MM.1S (cell line): ENCODE measurements at regions not wholly inside any gene's neighbourhood (a gene's known extent, or its start where the extent isn't known, plus 50 kb on each side); places are given as distances from the start of the nearest gene placed in this dataset.

Experiments used
- EZH2phosphoT487 ChIP-seq: fragments of 300-600 bp; sonication (generic); IDR thresholded peaks from 2 replicates; pipeline ENCODE4 v1.6.1; 2018; ENCODE audit warnings: antibody characterized with exemption, low read length
- TF ChIP-seq, protein P1 (sequence below): fragments of 300-600 bp; sonication (generic); IDR thresholded peaks from 2 replicates; pipeline ENCODE4 v1.5.1; 2016; ENCODE audit warnings: antibody characterized with exemption, low read length, mixed read lengths

DNA sequence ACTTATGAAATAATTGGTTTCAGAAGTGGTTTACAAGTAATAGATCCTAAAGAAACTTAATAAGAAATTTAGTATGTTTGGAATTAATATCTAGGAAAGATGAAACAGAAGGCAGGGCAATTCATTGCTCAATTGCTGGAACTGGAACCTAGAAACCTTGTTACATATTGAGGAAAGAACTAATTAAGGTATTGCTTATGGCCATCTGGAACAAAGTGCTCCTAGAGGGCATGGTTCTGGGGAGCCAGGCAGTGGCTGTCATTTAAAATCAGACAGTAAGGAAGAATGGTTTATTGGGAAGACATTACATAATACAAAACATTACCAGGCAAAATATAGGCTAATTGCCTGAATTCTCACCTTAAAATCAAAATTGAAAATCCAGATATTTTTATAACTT, 224.1 kb downstream of the SLITRK6 start:
- TF ChIP-seq, protein P1, sequence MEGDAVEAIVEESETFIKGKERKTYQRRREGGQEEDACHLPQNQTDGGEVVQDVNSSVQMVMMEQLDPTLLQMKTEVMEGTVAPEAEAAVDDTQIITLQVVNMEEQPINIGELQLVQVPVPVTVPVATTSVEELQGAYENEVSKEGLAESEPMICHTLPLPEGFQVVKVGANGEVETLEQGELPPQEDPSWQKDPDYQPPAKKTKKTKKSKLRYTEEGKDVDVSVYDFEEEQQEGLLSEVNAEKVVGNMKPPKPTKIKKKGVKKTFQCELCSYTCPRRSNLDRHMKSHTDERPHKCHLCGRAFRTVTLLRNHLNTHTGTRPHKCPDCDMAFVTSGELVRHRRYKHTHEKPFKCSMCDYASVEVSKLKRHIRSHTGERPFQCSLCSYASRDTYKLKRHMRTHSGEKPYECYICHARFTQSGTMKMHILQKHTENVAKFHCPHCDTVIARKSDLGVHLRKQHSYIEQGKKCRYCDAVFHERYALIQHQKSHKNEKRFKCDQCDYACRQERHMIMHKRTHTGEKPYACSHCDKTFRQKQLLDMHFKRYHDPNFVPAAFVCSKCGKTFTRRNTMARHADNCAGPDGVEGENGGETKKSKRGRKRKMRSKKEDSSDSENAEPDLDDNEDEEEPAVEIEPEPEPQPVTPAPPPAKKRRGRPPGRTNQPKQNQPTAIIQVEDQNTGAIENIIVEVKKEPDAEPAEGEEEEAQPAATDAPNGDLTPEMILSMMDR = no peak
- no peak for TF ChIP-seq EZH2phosphoT487
